Esophagus muscularis mucosa (tissue), 4 donors: ENCODE measurements at regions not wholly inside any gene's neighbourhood (a gene's known extent, or its start where the extent isn't known, plus 50 kb on each side); places are given as distances from the start of the nearest gene placed in this dataset.

Experiments used
- DNase-seq: peaks from one replicate; pipeline ENCODE4 v3.0.0-alpha.2; 2017; ENCODE audit errors: extremely low spot score
- H3K27ac ChIP-seq, 4 donors: fragments of 200-600 bp; sonication (generic); replicated peaks in 1 of 4; 1 replicate in 3 of 4; 2 replicates in 1 of 4; pipeline ENCODE4 v1.5.1; 2016 to 2019; ENCODE audit warnings: mild to moderate bottlenecking in 1 of 4
- H3K27me3 ChIP-seq, 4 donors: fragments of 200-600 bp; sonication (generic); one replicate each; pipeline versions ENCODE4 v1.5.1 to v1.6.0; 2016 to 2019
- H3K36me3 ChIP-seq, 4 donors: fragments of 200-600 bp; sonication (generic); one replicate each; pipeline ENCODE4 v1.5.1; 2016 to 2019
- H3K4me1 ChIP-seq, 4 donors: fragments of 200-600 bp; sonication (generic); one replicate each; pipeline ENCODE4 v1.5.1; 2016 to 2019
- H3K4me3 ChIP-seq, 4 donors: fragments of 200-600 bp; sonication (generic); 1 replicate in 2 of 4; 2 replicates in 2 of 4; pipeline ENCODE4 v1.5.1; 2016 to 2019; ENCODE audit warnings: mild to moderate bottlenecking in 4 of 4, moderate library complexity in 1 of 4
- H3K9me3 ChIP-seq, 4 donors: fragments of 200-600 bp; sonication (generic); 1 replicate in 3 of 4; 2 replicates in 1 of 4; pipeline ENCODE4 v1.5.1; 2016 to 2019
- CTCF ChIP-seq, 3 experiments: fragments of 200-600 bp in 2 of 3; fragments of 450-650 bp in 1 of 3; sonication (generic) in 2 of 3; IDR thresholded peaks; one replicate each; pipeline ENCODE4 v1.5.1; 2017 to 2019; ENCODE audit warnings: antibody characterized with exemption in 3 of 3, mild to moderate bottlenecking in 2 of 3, moderate library complexity in 1 of 3
- EP300 ChIP-seq: sonication (generic); formaldehyde crosslinking; IDR thresholded peaks from one replicate; pipeline ENCODE4 v1.6.1; 2017; ENCODE audit warnings: antibody characterized with exemption
- POLR2A ChIP-seq: fragments of 450-650 bp; IDR thresholded peaks from one replicate; pipeline ENCODE4 v1.6.1; 2017; ENCODE audit warnings: antibody characterized with exemption, moderate library complexity, mild to moderate bottlenecking, low read depth
- POLR2AphosphoS5 ChIP-seq, 2 donors: sonication (generic); formaldehyde crosslinking; IDR thresholded peaks; one replicate each; pipeline ENCODE4 v1.6.1; 2017; ENCODE audit warnings: antibody characterized with exemption in 2 of 2
- WGBS: methylation state at CpG from one replicate; pipeline ENCODE4 v1.1.5; 2018; 5-methylcytosine and 5-hydroxymethylcytosine counted together
- intact Hi-C: fragments of 100-400 bp; cut with DNase I; formaldehyde crosslinking; loops from one replicate; pipeline ENCODE4 v1.15.1; 2023

- no peak for DNase-seq
- no peak overlapping the region for H3K27ac ChIP-seq
- H3K36me3 ChIP-seq, result no peaks in the 10 kb centered on the region
- no peaks in the 10 kb centered on the region for H3K9me3 ChIP-seq
- TF ChIP-seq POLR2A (no peak), POLR2AphosphoS5 (IDR thresholded peaks at IDR 0.05) (no peak), CTCF (IDR thresholded peaks at IDR 0.05) (no peak), EP300 (no peak)
- no peaks in the 10 kb centered on the region for H3K27me3 ChIP-seq
- intact Hi-C loops, result no loop called here
- 94% methylated on average over 4 of the region's 4 CpGs for WGBS
- no peaks in the 10 kb centered on the region for H3K4me1 ChIP-seq
- no peak overlapping the region for H3K4me3 ChIP-seq
Observed at GRCh38 chr2:22247466-22247865, 1123.7 kb downstream of the TDRD15 start.

GRCh38 chr2:22248851-22249250 is 1125.1 kb downstream of the TDRD15 start:
- Histone ChIP-seq H3K27ac (no peak overlapping the region), H3K9me3 (no peaks in the 10 kb centered on the region), H3K4me3 (no peak overlapping the region), H3K4me1 (no peaks in the 10 kb centered on the region), H3K36me3 (no peaks in the 10 kb centered on the region), H3K27me3 (no peaks in the 10 kb centered on the region)
- TF ChIP-seq POLR2AphosphoS5 (IDR thresholded peaks at IDR 0.05), result no peak
- TF ChIP-seq POLR2A, result no peak
- TF ChIP-seq EP300, result no peak
- no peak for DNase-seq
- intact Hi-C loops, result no loop called here
- WGBS, result 65% methylated on average over 2 of the region's 2 CpGs

GRCh38 chr2:22253171-22253570 is 1129.4 kb downstream of the TDRD15 start:
- no peak for DNase-seq
- TF ChIP-seq CTCF (IDR thresholded peaks at IDR 0.05) (no peak), POLR2AphosphoS5 (IDR thresholded peaks at IDR 0.05) (no peak), EP300 (no peak), POLR2A (no peak)
- intact Hi-C loops, result no loop called here
- Histone ChIP-seq H3K36me3 (no peaks in the 10 kb centered on the region), H3K27me3 (no peaks in the 10 kb centered on the region), H3K9me3 (no peaks in the 10 kb centered on the region), H3K4me1 (no peaks in the 10 kb centered on the region), H3K27ac (no peak overlapping the region), H3K4me3 (no peak overlapping the region)
- WGBS, result 81% methylated on average over 2 of the region's 2 CpGs

- Histone ChIP-seq H3K27me3 (no peaks in the 10 kb centered on the region), H3K4me3 (no peak overlapping the region), H3K36me3 (no peaks in the 10 kb centered on the region), H3K9me3 (no peaks in the 10 kb centered on the region), H3K27ac (no peak overlapping the region), H3K4me1 (no peaks in the 10 kb centered on the region)
- 92% methylated on average over 7 of the region's 7 CpGs for WGBS
- intact Hi-C loops, result no loop called here
- no peak for DNase-seq
- TF ChIP-seq EP300, result no peak
- TF ChIP-seq CTCF (IDR thresholded peaks at IDR 0.05), result no peak
- TF ChIP-seq POLR2A, result no peak
- TF ChIP-seq POLR2AphosphoS5 (IDR thresholded peaks at IDR 0.05), result no peak
Observed at GRCh38 chr2:22261165-22261564, 1123.8 kb upstream of the KLHL29 start.

GRCh38 chr2:22270341-22270740 is 1114.6 kb upstream of the KLHL29 start:
- DNase-seq, result no peak
- TF ChIP-seq POLR2A, result no peak
- TF ChIP-seq EP300, result no peak
- no peak for TF ChIP-seq POLR2AphosphoS5 (IDR thresholded peaks at IDR 0.05)
- no peak for TF ChIP-seq CTCF (IDR thresholded peaks at IDR 0.05)

More at GRCh38 chr2:22270341-22270740, 1114.6 kb upstream of the KLHL29 start:
- no peaks in the 10 kb centered on the region for H3K36me3 ChIP-seq
- H3K27me3 ChIP-seq, result no peaks in the 10 kb centered on the region
- intact Hi-C loops, result no loop called here
- no peak overlapping the region for H3K27ac ChIP-seq
- H3K9me3 ChIP-seq, result peaks cover 0 to 6% (median 3%) of the 10 kb centered on the region in 4 donors
- 96% methylated on average over 1 of the region's 1 CpG for WGBS
- H3K4me3 ChIP-seq, result no peak overlapping the region
- H3K4me1 ChIP-seq, result no peaks in the 10 kb centered on the region
